ENCODE measurements at regions not wholly inside any gene's neighbourhood (a gene's known extent, or its start where the extent isn't known, plus 50 kb on each side); places are given as distances from the start of the nearest gene placed in this dataset.

DNA sequence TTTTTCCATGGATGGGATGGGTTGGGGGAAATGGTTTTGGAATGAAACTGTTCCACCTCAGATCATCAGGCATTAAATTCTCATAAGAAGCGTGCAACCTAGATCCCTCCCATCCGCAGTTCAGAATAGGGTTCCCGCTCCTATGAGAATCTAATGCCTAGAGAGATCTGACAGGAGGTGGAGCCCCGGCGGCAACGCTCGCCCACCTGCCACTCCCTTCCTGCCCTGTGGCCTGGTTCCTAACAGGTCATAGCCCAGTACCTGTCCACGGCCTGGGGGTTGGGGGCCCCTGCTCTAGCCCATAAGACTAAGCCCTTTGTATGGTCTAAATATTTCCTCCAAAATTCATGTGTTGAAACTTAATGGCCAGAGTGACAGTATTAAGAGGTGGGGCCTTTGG is 92.3 kb upstream of the SALL4 start:
- TF ChIP-seq, protein P1, sequence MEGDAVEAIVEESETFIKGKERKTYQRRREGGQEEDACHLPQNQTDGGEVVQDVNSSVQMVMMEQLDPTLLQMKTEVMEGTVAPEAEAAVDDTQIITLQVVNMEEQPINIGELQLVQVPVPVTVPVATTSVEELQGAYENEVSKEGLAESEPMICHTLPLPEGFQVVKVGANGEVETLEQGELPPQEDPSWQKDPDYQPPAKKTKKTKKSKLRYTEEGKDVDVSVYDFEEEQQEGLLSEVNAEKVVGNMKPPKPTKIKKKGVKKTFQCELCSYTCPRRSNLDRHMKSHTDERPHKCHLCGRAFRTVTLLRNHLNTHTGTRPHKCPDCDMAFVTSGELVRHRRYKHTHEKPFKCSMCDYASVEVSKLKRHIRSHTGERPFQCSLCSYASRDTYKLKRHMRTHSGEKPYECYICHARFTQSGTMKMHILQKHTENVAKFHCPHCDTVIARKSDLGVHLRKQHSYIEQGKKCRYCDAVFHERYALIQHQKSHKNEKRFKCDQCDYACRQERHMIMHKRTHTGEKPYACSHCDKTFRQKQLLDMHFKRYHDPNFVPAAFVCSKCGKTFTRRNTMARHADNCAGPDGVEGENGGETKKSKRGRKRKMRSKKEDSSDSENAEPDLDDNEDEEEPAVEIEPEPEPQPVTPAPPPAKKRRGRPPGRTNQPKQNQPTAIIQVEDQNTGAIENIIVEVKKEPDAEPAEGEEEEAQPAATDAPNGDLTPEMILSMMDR (conservative IDR thresholded peaks at IDR 0.05 in 1 of 2, IDR thresholded peaks at IDR 0.05 in 1 of 2; ENCODE audit: extremely low read depth in 1 of 2, insufficient read depth in 1 of 2, low read depth in 1 of 2, low read length in 2 of 2), result no peak
- no peak for TF ChIP-seq EZH2 (IDR thresholded peaks at IDR 0.05; ENCODE audit: borderline replicate concordance, low read length)

All from mammary epithelial cell (primary cell).